ENCODE measurements at regions not wholly inside any gene's neighbourhood (a gene's known extent, or its start where the extent isn't known, plus 50 kb on each side); places are given as distances from the start of the nearest gene placed in this dataset.

- Histone ChIP-seq H4K8ac (ENCODE audit: low read length) (peak overlapping the region; percentile 75), H3K36me3 (ENCODE audit: control insufficient read depth in 1 of 2, insufficient read depth in 2 of 2, low read depth in 1 of 2, low read length in 2 of 2) (no peaks in the 10 kb centered on the region), H3K9me3 (ENCODE audit: control insufficient read depth, low read length) (no peaks in the 10 kb centered on the region), H3K23ac (ENCODE audit: low read length in 2 of 2) (no peak overlapping the region), H3K27ac (ENCODE audit: low read length, poor library complexity, severe bottlenecking) (no peak overlapping the region), H2BK12ac (ENCODE audit: low read length in 2 of 2) (no peak overlapping the region), H3K4me3 (ENCODE audit: insufficient read depth in 1 of 2, low read depth in 1 of 2, low read length in 2 of 2) (no peak overlapping the region), H3K9ac (ENCODE audit: low read length) (no peak overlapping the region), H3K4me2 (ENCODE audit: low read length, poor library complexity, severe bottlenecking) (no peak overlapping the region), H2BK5ac (ENCODE audit: low read depth, low read length, poor library complexity, severe bottlenecking) (no peak overlapping the region), H3K14ac (ENCODE audit: low read length in 2 of 2) (no peak overlapping the region), H4K91ac (ENCODE audit: low read length) (no peak overlapping the region), H2AK5ac (ENCODE audit: low read length, severe bottlenecking) (peak overlapping the region; percentile 19), H2BK15ac (ENCODE audit: low read depth, poor library complexity, severe bottlenecking) (no peak overlapping the region), H3K18ac (ENCODE audit: low read depth in 1 of 2, low read length in 2 of 2) (peak overlapping the region in 1 of 2 experiments; percentile 23), H3K4ac (ENCODE audit: low read depth in 1 of 2, low read length in 2 of 2) (no peak overlapping the region), H2BK120ac (ENCODE audit: low read depth, low read length) (no peak overlapping the region), H2AFZ (ENCODE audit: low read depth, low read length) (no peak overlapping the region), H3K4me1 (ENCODE audit: control insufficient read depth, insufficient read depth, low read depth, low read length) (peaks cover 1% of the 10 kb centered on the region), H3K27me3 (ENCODE audit: control insufficient read depth in 1 of 2, insufficient read depth in 1 of 2, low read length in 2 of 2) (no peaks in the 10 kb centered on the region), H3K79me1 (replicated peaks; ENCODE audit: low read length, poor library complexity, severe bottlenecking) (no peaks in the 10 kb centered on the region)
- DNase-seq: no peak
- WGBS: 87% methylated on average over 5 of the region's 5 CpGs
Measured at GRCh38 chr3:8204331-8204730, 297.3 kb upstream of the LMCD1 start.

DNA sequence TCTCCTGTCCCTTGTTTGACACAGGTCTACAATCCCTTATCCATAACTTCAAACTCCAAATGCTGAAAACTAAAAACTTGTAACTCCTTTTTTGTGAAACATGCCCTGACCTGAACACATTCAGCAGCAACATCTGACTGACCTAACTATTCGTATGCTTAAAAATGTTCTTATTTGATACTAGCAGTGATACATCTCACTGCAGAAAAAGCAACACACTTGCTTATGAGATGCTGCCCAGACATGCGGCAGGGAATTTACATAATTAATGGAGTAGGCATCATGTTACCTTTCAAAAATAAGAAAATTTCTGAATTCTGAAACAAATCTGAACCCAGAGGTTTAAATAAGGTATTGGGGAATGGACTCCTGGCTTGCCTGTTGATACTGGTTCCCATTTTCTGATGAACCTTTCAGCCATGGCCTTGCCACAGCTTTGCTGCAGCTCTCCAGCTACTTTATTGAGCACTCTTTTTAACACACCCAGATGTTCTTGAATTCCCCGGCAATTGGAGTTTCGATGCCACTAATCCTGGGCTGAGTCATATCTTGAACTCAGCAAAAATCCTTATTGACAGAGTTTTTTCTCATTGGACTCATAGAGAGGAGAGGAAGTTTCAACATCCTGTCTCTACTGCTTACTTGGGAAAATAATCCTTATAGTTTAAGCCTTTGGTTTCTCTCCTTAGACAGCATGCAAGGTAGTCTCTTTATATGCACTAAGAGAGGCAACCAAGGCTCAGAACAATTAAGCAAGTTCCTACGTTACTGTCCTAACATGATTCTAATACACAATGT is 296.6 kb upstream of the LMCD1 start:
- DNase-seq: peak; percentile 77
- no peaks in the 10 kb centered on the region for H3K27me3 ChIP-seq (ENCODE audit: control insufficient read depth in 1 of 2, insufficient read depth in 1 of 2, low read length in 2 of 2)
- H3K4me2 ChIP-seq (ENCODE audit: low read length, poor library complexity, severe bottlenecking): no peak overlapping the region
- H4K91ac ChIP-seq (ENCODE audit: low read length): no peak overlapping the region
- no peak overlapping the region for H3K23ac ChIP-seq (ENCODE audit: low read length in 2 of 2)
- peak overlapping the region; percentile 16 to 23 for H3K18ac ChIP-seq (ENCODE audit: low read depth in 1 of 2, low read length in 2 of 2)
- WGBS: 73% methylated on average over 2 of the region's 5 CpGs
- H4K8ac ChIP-seq (ENCODE audit: low read length): no peak overlapping the region
- H3K4me3 ChIP-seq (ENCODE audit: insufficient read depth in 1 of 2, low read depth in 1 of 2, low read length in 2 of 2): peak overlapping the region in 1 of 2 experiments; percentile 1
- H2BK15ac ChIP-seq (ENCODE audit: low read depth, poor library complexity, severe bottlenecking): no peak overlapping the region
- H3K4me1 ChIP-seq (ENCODE audit: control insufficient read depth, insufficient read depth, low read depth, low read length): peaks cover 1% of the 10 kb centered on the region
- no peaks in the 10 kb centered on the region for H3K9me3 ChIP-seq (ENCODE audit: control insufficient read depth, low read length)
- no peaks in the 10 kb centered on the region for H3K36me3 ChIP-seq (ENCODE audit: control insufficient read depth in 1 of 2, insufficient read depth in 2 of 2, low read depth in 1 of 2, low read length in 2 of 2)
- H3K9ac ChIP-seq (ENCODE audit: low read length): peak overlapping the region; percentile 45
- no peak overlapping the region for H2AFZ ChIP-seq (ENCODE audit: low read depth, low read length)
- H2AK5ac ChIP-seq (ENCODE audit: low read length, severe bottlenecking): no peak overlapping the region
- H3K27ac ChIP-seq (ENCODE audit: low read length, poor library complexity, severe bottlenecking): no peak overlapping the region
- no peak overlapping the region for H3K4ac ChIP-seq (ENCODE audit: low read depth in 1 of 2, low read length in 2 of 2)
- no peak overlapping the region for H2BK5ac ChIP-seq (ENCODE audit: low read depth, low read length, poor library complexity, severe bottlenecking)
- no peak overlapping the region for H3K14ac ChIP-seq (ENCODE audit: low read length in 2 of 2)
- no peak overlapping the region for H2BK120ac ChIP-seq (ENCODE audit: low read depth, low read length)
- H3K79me1 ChIP-seq (replicated peaks; ENCODE audit: low read length, poor library complexity, severe bottlenecking): no peaks in the 10 kb centered on the region
- H2BK12ac ChIP-seq (ENCODE audit: low read length in 2 of 2): no peak overlapping the region

DNA sequence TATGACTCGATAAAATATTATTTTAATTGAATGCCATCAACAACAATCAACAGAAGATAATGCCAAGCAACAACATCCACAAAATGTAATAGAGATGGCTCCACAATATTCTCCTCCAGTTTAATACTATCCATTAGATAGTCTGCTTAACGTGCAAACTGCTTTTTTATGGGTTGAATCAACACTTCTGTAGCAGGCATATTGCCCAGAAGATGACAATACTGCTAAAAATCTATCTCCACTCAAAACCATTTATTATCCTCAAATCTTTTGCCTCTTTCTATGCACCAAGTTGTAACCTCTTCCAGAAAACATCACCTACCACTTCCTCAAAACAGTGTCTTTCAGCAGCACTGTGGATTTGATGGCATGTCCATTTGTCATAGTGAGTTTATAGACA is 295.7 kb upstream of the LMCD1 start:
- no peak overlapping the region for H2AFZ ChIP-seq (ENCODE audit: low read depth, low read length)
- no peak for DNase-seq
- WGBS: 65% methylated on average over 2 of the region's 2 CpGs
- H4K91ac ChIP-seq (ENCODE audit: low read length): no peak overlapping the region
- H2BK120ac ChIP-seq (ENCODE audit: low read depth, low read length): no peak overlapping the region
- H2BK15ac ChIP-seq (ENCODE audit: low read depth, poor library complexity, severe bottlenecking): no peak overlapping the region
- no peak overlapping the region for H2BK5ac ChIP-seq (ENCODE audit: low read depth, low read length, poor library complexity, severe bottlenecking)
- H4K8ac ChIP-seq (ENCODE audit: low read length): no peak overlapping the region
- H3K27ac ChIP-seq (ENCODE audit: low read length, poor library complexity, severe bottlenecking): no peak overlapping the region
- H2AK5ac ChIP-seq (ENCODE audit: low read length, severe bottlenecking): no peak overlapping the region
- H3K4me2 ChIP-seq (ENCODE audit: low read length, poor library complexity, severe bottlenecking): no peak overlapping the region
- H3K4me1 ChIP-seq (ENCODE audit: control insufficient read depth, insufficient read depth, low read depth, low read length): no peaks in the 10 kb centered on the region
- no peak overlapping the region for H3K18ac ChIP-seq (ENCODE audit: low read depth in 1 of 2, low read length in 2 of 2)
- peak overlapping the region in 1 of 2 experiments; percentile 1 for H3K4me3 ChIP-seq (ENCODE audit: insufficient read depth in 1 of 2, low read depth in 1 of 2, low read length in 2 of 2)
- H3K79me1 ChIP-seq (replicated peaks; ENCODE audit: low read length, poor library complexity, severe bottlenecking): no peaks in the 10 kb centered on the region
- H3K4ac ChIP-seq (ENCODE audit: low read depth in 1 of 2, low read length in 2 of 2): no peak overlapping the region
- no peaks in the 10 kb centered on the region for H3K36me3 ChIP-seq (ENCODE audit: control insufficient read depth in 1 of 2, insufficient read depth in 2 of 2, low read depth in 1 of 2, low read length in 2 of 2)
- H3K9ac ChIP-seq (ENCODE audit: low read length): peak overlapping the region; percentile 45
- no peak overlapping the region for H2BK12ac ChIP-seq (ENCODE audit: low read length in 2 of 2)
- H3K14ac ChIP-seq (ENCODE audit: low read length in 2 of 2): no peak overlapping the region
- H3K9me3 ChIP-seq (ENCODE audit: control insufficient read depth, low read length): no peaks in the 10 kb centered on the region
- no peak overlapping the region for H3K23ac ChIP-seq (ENCODE audit: low read length in 2 of 2)
- H3K27me3 ChIP-seq (ENCODE audit: control insufficient read depth in 1 of 2, insufficient read depth in 1 of 2, low read length in 2 of 2): no peaks in the 10 kb centered on the region

DNA sequence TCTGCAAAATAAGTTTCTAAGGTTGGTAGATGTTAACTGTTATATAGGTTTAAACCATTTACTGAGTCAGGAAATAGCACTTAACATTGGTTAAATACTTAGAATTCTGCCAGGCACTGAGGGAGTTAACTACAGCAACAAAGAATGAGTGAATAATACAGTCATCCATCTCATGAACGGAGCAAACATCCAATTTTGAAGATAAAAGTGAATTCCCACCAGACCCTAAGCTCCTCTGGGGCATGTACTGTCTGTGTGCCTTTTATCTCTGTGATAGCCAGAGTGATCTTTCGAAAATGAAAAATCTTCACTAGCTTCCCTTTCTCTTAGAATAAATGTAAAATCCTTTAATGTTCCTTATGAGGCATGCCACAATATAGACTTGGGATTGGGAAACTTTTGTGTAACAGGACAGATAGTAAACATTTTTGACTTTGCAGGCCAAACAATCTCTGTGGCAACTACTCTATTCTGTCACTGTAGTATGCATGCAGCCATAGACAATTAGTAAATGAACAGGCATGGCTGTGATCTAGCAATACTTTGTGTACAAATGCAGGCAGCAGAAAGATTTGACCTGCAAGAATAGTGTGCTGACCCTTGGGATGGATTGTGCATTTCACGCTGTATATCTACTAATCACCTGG is 294.5 kb upstream of the LMCD1 start:
- H4K91ac ChIP-seq (ENCODE audit: low read length): no peak overlapping the region
- H3K36me3 ChIP-seq (ENCODE audit: control insufficient read depth in 1 of 2, insufficient read depth in 2 of 2, low read depth in 1 of 2, low read length in 2 of 2): no peaks in the 10 kb centered on the region
- H2BK15ac ChIP-seq (ENCODE audit: low read depth, poor library complexity, severe bottlenecking): no peak overlapping the region
- no peak overlapping the region for H3K4ac ChIP-seq (ENCODE audit: low read depth in 1 of 2, low read length in 2 of 2)
- H3K27me3 ChIP-seq (ENCODE audit: control insufficient read depth in 1 of 2, insufficient read depth in 1 of 2, low read length in 2 of 2): no peaks in the 10 kb centered on the region
- H3K14ac ChIP-seq (ENCODE audit: low read length in 2 of 2): no peak overlapping the region
- peak overlapping the region; percentile 45 for H3K9ac ChIP-seq (ENCODE audit: low read length)
- H2BK120ac ChIP-seq (ENCODE audit: low read depth, low read length): no peak overlapping the region
- WGBS: 47% methylated on average over 2 of the region's 3 CpGs
- no peak overlapping the region for H2AFZ ChIP-seq (ENCODE audit: low read depth, low read length)
- DNase-seq: peak; percentile 58
- H3K4me3 ChIP-seq (ENCODE audit: insufficient read depth in 1 of 2, low read depth in 1 of 2, low read length in 2 of 2): no peak overlapping the region
- H2BK12ac ChIP-seq (ENCODE audit: low read length in 2 of 2): no peak overlapping the region
- H2BK5ac ChIP-seq (ENCODE audit: low read depth, low read length, poor library complexity, severe bottlenecking): no peak overlapping the region
- peak overlapping the region in 1 of 2 experiments; percentile 49 for H3K18ac ChIP-seq (ENCODE audit: low read depth in 1 of 2, low read length in 2 of 2)
- no peak overlapping the region for H3K4me2 ChIP-seq (ENCODE audit: low read length, poor library complexity, severe bottlenecking)
- no peaks in the 10 kb centered on the region for H3K79me1 ChIP-seq (replicated peaks; ENCODE audit: low read length, poor library complexity, severe bottlenecking)
- no peak overlapping the region for H4K8ac ChIP-seq (ENCODE audit: low read length)
- H3K27ac ChIP-seq (ENCODE audit: low read length, poor library complexity, severe bottlenecking): no peak overlapping the region
- H2AK5ac ChIP-seq (ENCODE audit: low read length, severe bottlenecking): no peak overlapping the region
- H3K9me3 ChIP-seq (ENCODE audit: control insufficient read depth, low read length): no peaks in the 10 kb centered on the region
- H3K23ac ChIP-seq (ENCODE audit: low read length in 2 of 2): no peak overlapping the region
- H3K4me1 ChIP-seq (ENCODE audit: control insufficient read depth, insufficient read depth, low read depth, low read length): no peaks in the 10 kb centered on the region

Measured in mesenchymal stem cell (in vitro differentiated cells and primary cell).